Activated CD4-positive, alpha-beta T cell treated with anti-CD3 and anti-CD28 coated beads, Interleukin-2, amount 50 U/mL, for 16 hours (primary cell): ENCODE measurements at regions not wholly inside any gene's neighbourhood (a gene's known extent, or its start where the extent isn't known, plus 50 kb on each side); places are given as distances from the start of the nearest gene placed in this dataset.
A peak's percentile ranks its signal among the peaks of the same experiment; 100 is the strongest.
"Not testable (repeated sequence)": the region's sequence is repeated elsewhere in the genome, so short reads cannot be mapped to it uniquely, and the experiment has no call there.

ENCODE experiments used
- DNase-seq: peaks from one replicate; pipeline ENCODE4 v3.0.0-alpha.2; 2020

GRCh38 chr1:109857702-109858101 is 52.9 kb upstream of the CSF1 start:
- not testable (repeated sequence) for DNase-seq

- DNase-seq, result not testable (repeated sequence)
Measured at GRCh38 chr1:109855986-109856385, 54.7 kb upstream of the CSF1 start.

GRCh38 chr1:109853972-109854371 is 56.7 kb upstream of the CSF1 start:
- DNase-seq, result not testable (repeated sequence)

- not testable (repeated sequence) for DNase-seq
Measured at GRCh38 chr1:109852221-109853015, 58.2 kb upstream of the CSF1 start.

GRCh38 chr1:109850827-109851226 is 59.8 kb upstream of the CSF1 start:
- DNase-seq, result no peak

GRCh38 chr1:109850194-109850593 is 60.5 kb upstream of the CSF1 start:
- DNase-seq, result no peak

GRCh38 chr1:109849655-109850054 is 61.0 kb upstream of the CSF1 start:
- no peak for DNase-seq

GRCh38 chr1:109847251-109847650 is 63.4 kb upstream of the CSF1 start:
- no peak for DNase-seq

- DNase-seq, result no peak
Measured at GRCh38 chr1:109846846-109847245, 63.8 kb upstream of the CSF1 start.

GRCh38 chr1:109846162-109846561 is 64.5 kb upstream of the CSF1 start:
- no peak for DNase-seq

- DNase-seq, result no peak
Measured at GRCh38 chr1:109845658-109846057, 65.0 kb upstream of the CSF1 start.

- no peak for DNase-seq
Measured at GRCh38 chr1:109844609-109845008, 66.0 kb upstream of the CSF1 start.

GRCh38 chr1:109840011-109840629 is 70.5 kb upstream of the CSF1 start:
- no peak for DNase-seq

- peak; percentile 18 for DNase-seq
Measured at GRCh38 chr1:109839276-109839675, 71.4 kb upstream of the CSF1 start.

- no peak for DNase-seq
Measured at GRCh38 chr1:109838838-109839240, 71.8 kb upstream of the CSF1 start.

- no peak for DNase-seq
Measured at GRCh38 chr1:109837852-109838570, 72.6 kb upstream of the CSF1 start.

GRCh38 chr1:109835645-109836044 is 71.9 kb upstream of the EPS8L3 start:
- not testable (repeated sequence) for DNase-seq

GRCh38 chr1:109834951-109835350 is 71.2 kb upstream of the EPS8L3 start:
- DNase-seq, result no peak

- no peak for DNase-seq
Measured at GRCh38 chr1:109832945-109833344, 69.2 kb upstream of the EPS8L3 start.

GRCh38 chr1:109828756-109829505 is 65.2 kb upstream of the EPS8L3 start:
- DNase-seq, result no peak

- no peak for DNase-seq
Measured at GRCh38 chr1:109827986-109828385, 64.3 kb upstream of the EPS8L3 start.

- no peak for DNase-seq
Measured at GRCh38 chr1:109827466-109827865, 63.7 kb upstream of the EPS8L3 start.

GRCh38 chr1:109826930-109827349 is 63.2 kb upstream of the EPS8L3 start:
- no peak for DNase-seq
